IPS DF 6.9 (cell line): ENCODE measurements at regions not wholly inside any gene's neighbourhood (a gene's known extent, or its start where the extent isn't known, plus 50 kb on each side); places are given as distances from the start of the nearest gene placed in this dataset.
"Not testable (repeated sequence)": the region's sequence is repeated elsewhere in the genome, so short reads cannot be mapped to it uniquely, and the experiment has no call there.

ENCODE experiments used
- DNase-seq: peaks from one replicate; pipeline ENCODE4 v3.0.0-alpha.2; 2013; ENCODE audit warnings: low read depth, low spot score
- H3K27ac ChIP-seq: one replicate; pipeline ENCODE4 v1.5.1; 2013; ENCODE audit warnings: low read length, control low read depth
- H3K27me3 ChIP-seq: 2 replicates; pipeline ENCODE4 v1.6.1; 2013; ENCODE audit warnings: mild to moderate bottlenecking, low read length; ENCODE audit not compliant: control insufficient read depth, insufficient read depth
- H3K36me3 ChIP-seq: 2 replicates; pipeline ENCODE4 v1.6.1; 2013; ENCODE audit warnings: low read length; ENCODE audit not compliant: control insufficient read depth, insufficient read depth
- H3K4me1 ChIP-seq: 2 replicates; pipeline ENCODE4 v1.6.1; 2013; ENCODE audit warnings: low read length; ENCODE audit not compliant: control insufficient read depth, insufficient read depth
- H3K4me3 ChIP-seq: 2 replicates; pipeline ENCODE4 v1.5.1; 2013; ENCODE audit warnings: mild to moderate bottlenecking, low read length
- H3K9me3 ChIP-seq: 2 replicates; pipeline ENCODE4 v1.6.1; 2013; ENCODE audit warnings: low read length, inconsistent platforms; ENCODE audit not compliant: control insufficient read depth, insufficient read depth
- WGBS: extraction: QIAGEN DNeasy Blood & Tissue Kit; methylation state at CpG from one replicate; pipeline ENCODE4 v1.1.7; 2013; ENCODE audit warnings: mixed read lengths, missing lambda C conversion rate; ENCODE audit not compliant: insufficient read length, insufficient coverage; 5-methylcytosine and 5-hydroxymethylcytosine counted together

GRCh38 chr5:33091571-33092363 is 349.0 kb upstream of the TARS1 start:
- H3K4me1 ChIP-seq, result no peaks in the 10 kb centered on the region; the same call in 1 of the 2 replicates
- no peak overlapping the region for H3K27ac ChIP-seq
- no peaks in the 10 kb centered on the region for H3K9me3 ChIP-seq
- DNase-seq, result no peak
- no peaks in the 10 kb centered on the region for H3K27me3 ChIP-seq
- H3K4me3 ChIP-seq, result no peak overlapping the region
- no peaks in the 10 kb centered on the region for H3K36me3 ChIP-seq

- Histone ChIP-seq H3K4me3 (no peak overlapping the region), H3K4me1 (no peaks in the 10 kb centered on the region; the same call in 1 of the 2 replicates), H3K27me3 (no peaks in the 10 kb centered on the region), H3K36me3 (no peaks in the 10 kb centered on the region), H3K27ac (no peak overlapping the region), H3K9me3 (no peaks in the 10 kb centered on the region)
- DNase-seq, result no peak
- no CpG with 5 or more reads among the region's 3 CpGs for WGBS
These were observed 348.0 kb upstream of the TARS1 start for GRCh38 chr5:33092719-33093118.

- Histone ChIP-seq H3K27ac (no peak overlapping the region), H3K4me1 (no peaks in the 10 kb centered on the region), H3K27me3 (no peaks in the 10 kb centered on the region), H3K9me3 (no peaks in the 10 kb centered on the region; the same call in 1 of the 2 replicates), H3K36me3 (no peaks in the 10 kb centered on the region), H3K4me3 (no peak overlapping the region)
- no CpG with 5 or more reads among the region's 7 CpGs for WGBS
- no peak for DNase-seq
These were observed 338.2 kb upstream of the TARS1 start for GRCh38 chr5:33102551-33102950.

- Histone ChIP-seq H3K9me3 (no peaks in the 10 kb centered on the region; the same call in 1 of the 2 replicates), H3K27me3 (no peaks in the 10 kb centered on the region), H3K27ac (no peak overlapping the region), H3K4me3 (no peak overlapping the region), H3K4me1 (no peaks in the 10 kb centered on the region), H3K36me3 (no peaks in the 10 kb centered on the region)
- WGBS, result no CpG with 5 or more reads among the region's 1 CpG
- DNase-seq, result no peak
These were observed 335.2 kb upstream of the TARS1 start for GRCh38 chr5:33105521-33105941.

GRCh38 chr5:33110496-33110895 is 330.3 kb upstream of the TARS1 start:
- H3K4me3 ChIP-seq, H3K36me3 ChIP-seq, DNase-seq, H3K27ac ChIP-seq, H3K9me3 ChIP-seq, H3K4me1 ChIP-seq, H3K27me3 ChIP-seq: not testable (repeated sequence)
- no CpG with 5 or more reads among the region's 2 CpGs for WGBS

- no peak for DNase-seq
- no peak overlapping the region for H3K4me3 ChIP-seq
- no peak overlapping the region for H3K27ac ChIP-seq
- no CpG with 5 or more reads among the region's 3 CpGs for WGBS
- no peaks in the 10 kb centered on the region for H3K36me3 ChIP-seq
- H3K4me1 ChIP-seq, result no peaks in the 10 kb centered on the region
- no peaks in the 10 kb centered on the region for H3K9me3 ChIP-seq
- H3K27me3 ChIP-seq, result no peaks in the 10 kb centered on the region
These were observed 326.4 kb upstream of the TARS1 start for GRCh38 chr5:33114361-33114760.

- Histone ChIP-seq H3K36me3 (no peaks in the 10 kb centered on the region), H3K4me1 (no peaks in the 10 kb centered on the region), H3K9me3 (no peaks in the 10 kb centered on the region), H3K27me3 (no peaks in the 10 kb centered on the region), H3K4me3 (no peak overlapping the region), H3K27ac (no peak overlapping the region)
- WGBS, result no CpG with 5 or more reads among the region's 4 CpGs
- no peak for DNase-seq
These were observed 325.3 kb upstream of the TARS1 start for GRCh38 chr5:33115467-33115866.

- no peak overlapping the region for H3K27ac ChIP-seq
- H3K27me3 ChIP-seq, result no peaks in the 10 kb centered on the region
- no peaks in the 10 kb centered on the region for H3K4me1 ChIP-seq
- H3K4me3 ChIP-seq, result no peak overlapping the region
- H3K9me3 ChIP-seq, result no peaks in the 10 kb centered on the region
- DNase-seq, result no peak
- WGBS, result no CpG with 5 or more reads among the region's 1 CpG
- H3K36me3 ChIP-seq, result no peaks in the 10 kb centered on the region
These were observed 321.9 kb upstream of the TARS1 start for GRCh38 chr5:33118761-33119415.

- no CpG with 5 or more reads among the region's 3 CpGs for WGBS
- Histone ChIP-seq H3K27me3 (no peaks in the 10 kb centered on the region), H3K4me3 (no peak overlapping the region), H3K27ac (no peak overlapping the region), H3K9me3 (no peaks in the 10 kb centered on the region), H3K4me1 (no peaks in the 10 kb centered on the region), H3K36me3 (no peaks in the 10 kb centered on the region)
- DNase-seq, result no peak
These were observed 320.1 kb upstream of the TARS1 start for GRCh38 chr5:33120671-33121070.

GRCh38 chr5:33129309-33129708 is 311.5 kb upstream of the TARS1 start:
- Histone ChIP-seq H3K4me1 (no peaks in the 10 kb centered on the region), H3K36me3 (no peaks in the 10 kb centered on the region), H3K9me3 (no peaks in the 10 kb centered on the region), H3K27ac (no peak overlapping the region), H3K4me3 (no peak overlapping the region), H3K27me3 (no peaks in the 10 kb centered on the region)
- no peak for DNase-seq
- WGBS, result no CpG with 5 or more reads among the region's 2 CpGs

- WGBS, result no CpG with 5 or more reads among the region's 1 CpG
- H3K4me3 ChIP-seq, result no peak overlapping the region
- no peaks in the 10 kb centered on the region for H3K36me3 ChIP-seq
- no peaks in the 10 kb centered on the region for H3K27me3 ChIP-seq
- DNase-seq, result no peak
- no peak overlapping the region for H3K27ac ChIP-seq
- H3K4me1 ChIP-seq, result no peaks in the 10 kb centered on the region
- H3K9me3 ChIP-seq, result no peaks in the 10 kb centered on the region
These were observed 304.0 kb upstream of the TARS1 start for GRCh38 chr5:33136785-33137184.
